ENCODE measurements at regions not wholly inside any gene's neighbourhood (a gene's known extent, or its start where the extent isn't known, plus 50 kb on each side); places are given as distances from the start of the nearest gene placed in this dataset.
A peak's percentile ranks its signal among the peaks of the same experiment; 100 is the strongest.

GRCh38 chrX:4932790-4933189 lies 1219.3 kb upstream of the PRKX start:
- Histone ChIP-seq H3K36me3 (replicated peaks; ENCODE audit: low read depth, low read length) (no peaks in the 10 kb centered on the region), H2AFZ (ENCODE audit: low read depth, low read length) (no peak overlapping the region), H4K20me1 (ENCODE audit: insufficient read depth, low read length) (no peaks in the 10 kb centered on the region), H3K4me1 (ENCODE audit: low read length) (peaks cover 28% of the 10 kb centered on the region), H3K27ac (ENCODE audit: low read length) (no peak overlapping the region), H3K79me2 (ENCODE audit: low read length) (no peaks in the 10 kb centered on the region), H3K27me3 (ENCODE audit: low read depth, low read length) (no peaks in the 10 kb centered on the region), H3K4me2 (ENCODE audit: low read length) (no peak overlapping the region), H3K9ac (ENCODE audit: low read length) (no peak overlapping the region), H3K4me3 (ENCODE audit: low read length) (no peak overlapping the region), H3K9me3 (ENCODE audit: insufficient read depth, low read length) (no peaks in the 10 kb centered on the region)
- TF ChIP-seq CTCF (IDR thresholded peaks at IDR 0.05; ENCODE audit: low read depth, low read length) (no peak), EZH2phosphoT487 (IDR thresholded peaks at IDR 0.05; ENCODE audit: low read depth) (no peak)

- Histone ChIP-seq H2AFZ (ENCODE audit: low read depth, low read length) (no peak overlapping the region), H3K4me2 (ENCODE audit: low read length) (no peak overlapping the region), H3K9ac (ENCODE audit: low read length) (no peak overlapping the region), H3K27me3 (ENCODE audit: low read depth, low read length) (no peaks in the 10 kb centered on the region), H3K36me3 (replicated peaks; ENCODE audit: low read depth, low read length) (no peaks in the 10 kb centered on the region), H4K20me1 (ENCODE audit: insufficient read depth, low read length) (no peaks in the 10 kb centered on the region), H3K9me3 (ENCODE audit: insufficient read depth, low read length) (no peaks in the 10 kb centered on the region), H3K79me2 (ENCODE audit: low read length) (no peaks in the 10 kb centered on the region), H3K4me3 (ENCODE audit: low read length) (no peak overlapping the region), H3K27ac (ENCODE audit: low read length) (no peak overlapping the region), H3K4me1 (ENCODE audit: low read length) (peaks cover 9% of the 10 kb centered on the region)
- TF ChIP-seq EZH2phosphoT487 (IDR thresholded peaks at IDR 0.05; ENCODE audit: low read depth) = no peak
- TF ChIP-seq CTCF (IDR thresholded peaks at IDR 0.05; ENCODE audit: low read depth, low read length) = no peak
These were observed 1217.0 kb upstream of the PRKX start for GRCh38 chrX:4930426-4930825.

GRCh38 chrX:4925911-4926310 lies 1212.5 kb upstream of the PRKX start:
- Histone ChIP-seq H3K79me2 (ENCODE audit: low read length) (no peaks in the 10 kb centered on the region), H3K27me3 (ENCODE audit: low read depth, low read length) (no peaks in the 10 kb centered on the region), H3K4me1 (ENCODE audit: low read length) (no peaks in the 10 kb centered on the region), H4K20me1 (ENCODE audit: insufficient read depth, low read length) (no peaks in the 10 kb centered on the region), H3K9me3 (ENCODE audit: insufficient read depth, low read length) (no peaks in the 10 kb centered on the region), H3K36me3 (replicated peaks; ENCODE audit: low read depth, low read length) (no peaks in the 10 kb centered on the region), H3K27ac (ENCODE audit: low read length) (no peak overlapping the region), H3K4me3 (ENCODE audit: low read length) (no peak overlapping the region), H2AFZ (ENCODE audit: low read depth, low read length) (no peak overlapping the region), H3K4me2 (ENCODE audit: low read length) (no peak overlapping the region), H3K9ac (ENCODE audit: low read length) (no peak overlapping the region)
- no peak for TF ChIP-seq EZH2phosphoT487 (IDR thresholded peaks at IDR 0.05; ENCODE audit: low read depth)
- no peak for TF ChIP-seq CTCF (IDR thresholded peaks at IDR 0.05; ENCODE audit: low read depth, low read length)

- H3K4me1 ChIP-seq (ENCODE audit: low read length) = peaks cover 6% of the 10 kb centered on the region; the same call in 1 of the 2 replicates
- H2AFZ ChIP-seq (ENCODE audit: low read depth, low read length) = peak overlapping the region; percentile 17; the same call in 1 of the 2 replicates
- H3K79me2 ChIP-seq (ENCODE audit: low read length) = no peaks in the 10 kb centered on the region
- H3K4me2 ChIP-seq (ENCODE audit: low read length) = peak overlapping the region; percentile 45
- no peaks in the 10 kb centered on the region for H4K20me1 ChIP-seq (ENCODE audit: insufficient read depth, low read length)
- H3K9me3 ChIP-seq (ENCODE audit: insufficient read depth, low read length) = no peaks in the 10 kb centered on the region
- no peak overlapping the region for H3K27ac ChIP-seq (ENCODE audit: low read length)
- no peaks in the 10 kb centered on the region for H3K27me3 ChIP-seq (ENCODE audit: low read depth, low read length)
- no peak overlapping the region for H3K9ac ChIP-seq (ENCODE audit: low read length)
- no peak for TF ChIP-seq CTCF (IDR thresholded peaks at IDR 0.05; ENCODE audit: low read depth, low read length)
- no peak for TF ChIP-seq EZH2phosphoT487 (IDR thresholded peaks at IDR 0.05; ENCODE audit: low read depth)
- peak overlapping the region; percentile 43 for H3K4me3 ChIP-seq (ENCODE audit: low read length)
- no peaks in the 10 kb centered on the region for H3K36me3 ChIP-seq (replicated peaks; ENCODE audit: low read depth, low read length)
These were observed 1195.9 kb upstream of the PRKX start for GRCh38 chrX:4909348-4909747.

Data from OCI-LY3 (cell line).